K562 (cell line): ENCODE measurements at regions not wholly inside any gene's neighbourhood (a gene's known extent, or its start where the extent isn't known, plus 50 kb on each side); places are given as distances from the start of the nearest gene placed in this dataset.

Source experiments
- ATAC-seq: fragments of 200-7000 bp; cut with Tn5 transposase; 3 replicates; pipeline ENCODE4 v1.9.1; 2020; ENCODE audit warnings: moderate library complexity
- BruUV-seq: library from RNA; stranded (reverse); fragments of 400-500 nt; replicated peaks from 2 replicates; lab custom pipeline; 2021; lab: Mats Ljungman, UMichigan
- CTCF ChIA-PET: fragments of 300-600 bp; formaldehyde crosslinking; extraction: SDS; loops from one replicate; lab custom pipeline; 2021; ENCODE audit warnings: low intra/inter-chr PET ratio; lab: Yijun Ruan, JAX
- POLR2A ChIA-PET: fragments of 300-600, 350-650 bp; sonication (Branson Sonifier 250); formaldehyde crosslinking; extraction: SDS; loops from one replicate; lab custom pipeline; 2021; ENCODE audit warnings: antibody characterized with exemption, inconsistent platforms; lab: Yijun Ruan, JAX
- DNase-seq, 4 experiments: peaks; one replicate each; pipeline versions ENCODE4 v3.0.0 to v3.0.0-alpha.2; 2011 to 2018; ENCODE audit warnings: low spot score in 3 of 4, mixed read lengths in 3 of 4; ENCODE audit errors: extremely low read depth in 1 of 4
- FAIRE-seq: peaks from 2 replicates; lab custom pipeline; 2011; peaks lifted over from hg19 to GRCh38; lab: Jason Lieb, UNC
- H2AFZ ChIP-seq: 2 replicates; pipeline ENCODE4 v1.6.0; 2011; ENCODE audit warnings: low read depth, low read length, control low read depth, inconsistent platforms
- H3K27ac ChIP-seq: fragments of 200-600 bp; 3 replicates; pipeline ENCODE4 v1.8.0; 2011; ENCODE audit warnings: low read depth, mild to moderate bottlenecking, control low read depth, inconsistent platforms, low read length, moderate library complexity, mixed read lengths; ENCODE audit errors: extremely low read depth
- H3K27me3 ChIP-seq, 2 experiments: fragments of 300-600 bp in 1 of 2; 2 replicates in 1 of 2; 3 replicates in 1 of 2; pipeline versions ENCODE4 v1.6.0 to v1.8.0; 2011; ENCODE audit warnings: inconsistent platforms in 2 of 2, low read length in 2 of 2, mild to moderate bottlenecking in 1 of 2, mixed read lengths in 1 of 2, moderate library complexity in 1 of 2; ENCODE audit not compliant: control insufficient read depth in 2 of 2, insufficient read depth in 2 of 2
- H3K36me3 ChIP-seq: fragments of 300-600 bp; 3 replicates; pipeline ENCODE4 v1.8.0; 2011; ENCODE audit warnings: mild to moderate bottlenecking, low read length, inconsistent platforms; ENCODE audit not compliant: control insufficient read depth, insufficient read depth
- H3K4me1 ChIP-seq, 2 experiments: fragments of 200-600 bp in 1 of 2; replicated peaks in 1 of 2; 2 replicates in 1 of 2; 3 replicates in 1 of 2; pipeline versions ENCODE4 v1.5.1 to v1.8.0; 2011; ENCODE audit warnings: inconsistent platforms in 2 of 2, low read length in 2 of 2, mild to moderate bottlenecking in 1 of 2, mixed read lengths in 1 of 2, moderate library complexity in 1 of 2; ENCODE audit not compliant: control insufficient read depth in 2 of 2, insufficient read depth in 2 of 2
- H3K4me2 ChIP-seq: 2 replicates; pipeline ENCODE4 v1.6.1; 2011; ENCODE audit warnings: low read length, control low read depth, inconsistent platforms, mixed read lengths; ENCODE audit not compliant: insufficient read depth
- H3K4me3 ChIP-seq: fragments of 200-600 bp; sonication (generic), shearing (Covaris generic); 2 replicates; pipeline ENCODE4 v1.5.1; 2016; ENCODE audit warnings: control low read depth, inconsistent platforms
- H3K79me2 ChIP-seq: fragments of 200-600 bp; 3 replicates; pipeline ENCODE4 v1.8.0; 2011; ENCODE audit warnings: low read length, inconsistent platforms; ENCODE audit not compliant: control insufficient read depth, insufficient read depth
- H3K9ac ChIP-seq, 2 experiments: 2 replicates each; pipeline versions ENCODE4 v1.6.0 to v1.6.1; 2011; ENCODE audit warnings: low read depth in 2 of 2, low read length in 2 of 2, control low read depth in 1 of 2, inconsistent platforms in 1 of 2, mild to moderate bottlenecking in 1 of 2, mixed read lengths in 1 of 2; ENCODE audit not compliant: insufficient read depth in 1 of 2
- H3K9me1 ChIP-seq: one replicate; pipeline ENCODE4 v1.6.0; 2011; ENCODE audit warnings: inconsistent platforms, mild to moderate bottlenecking, low read length, moderate library complexity; ENCODE audit not compliant: control insufficient read depth, insufficient read depth
- H3K9me3 ChIP-seq: replicated peaks from 2 replicates; pipeline ENCODE4 v1.5.1; 2011; ENCODE audit warnings: low read depth, low read length, inconsistent platforms; ENCODE audit not compliant: control insufficient read depth, insufficient read depth
- H4K20me1 ChIP-seq: replicated peaks from 2 replicates; pipeline ENCODE4 v1.6.1; 2011; ENCODE audit warnings: low read length, inconsistent platforms, mixed read lengths; ENCODE audit not compliant: control insufficient read depth, insufficient read depth
- ARHGAP35 ChIP-seq: fragments of 450-650 bp; IDR thresholded peaks from 2 replicates; pipeline ENCODE4 v1.6.1; 2018; ENCODE audit not compliant: partially characterized antibody
- CREM ChIP-seq: IDR thresholded peaks from 2 replicates; pipeline ENCODE4 v1.6.1; 2014; ENCODE audit warnings: antibody characterized with exemption, low read depth
- GTF2F1 ChIP-seq: IDR thresholded peaks from 2 replicates; pipeline ENCODE4 v1.6.1; 2011; ENCODE audit warnings: low read depth, low read length, improper control_type of control experiment
- HINFP ChIP-seq: fragments of 450-650 bp; conservative IDR thresholded peaks from 2 replicates; pipeline ENCODE4 v1.6.1; 2016; ENCODE audit warnings: missing genetic modification characterization, low read depth, mild to moderate bottlenecking, control low read depth, missing compliant biosample characterization
- HMGN3 ChIP-seq: IDR thresholded peaks from 2 replicates; pipeline ENCODE4 v1.6.1; 2011; ENCODE audit warnings: borderline replicate concordance, low read depth, mild to moderate bottlenecking, mixed read lengths, low read length; ENCODE audit not compliant: insufficient read length; ENCODE audit errors: extremely low read depth
- JUND ChIP-seq, 2 experiments: IDR thresholded peaks; 2 replicates in 1 of 2; 3 replicates in 1 of 2; pipeline ENCODE4 v1.6.1; 2011; ENCODE audit warnings: borderline replicate concordance in 2 of 2, low read depth in 2 of 2, low read length in 2 of 2, improper control_type of control experiment in 1 of 2, missing biosample characterization in 1 of 2, missing genetic modification characterization in 1 of 2, missing genetic modification reagents in 1 of 2
- KLF10 ChIP-seq: fragments of 250-450 bp; sonication (Bioruptor Pico); IDR thresholded peaks from 2 replicates; pipeline ENCODE4 v1.6.1; 2021; ENCODE audit warnings: matching md5 sums
- MCM3 ChIP-seq: fragments of 450-650 bp; IDR thresholded peaks from 2 replicates; pipeline ENCODE4 v1.6.1; 2016
- MTA2 ChIP-seq: fragments of 450-650 bp; IDR thresholded peaks from 2 replicates; pipeline ENCODE4 v1.6.1; 2016; ENCODE audit warnings: low read depth
- SFPQ ChIP-seq: fragments of 200-400 bp; formaldehyde crosslinking; IDR thresholded peaks from 2 replicates; pipeline ENCODE4 v1.6.1; 2017; ENCODE audit warnings: mild to moderate bottlenecking, low read depth, low read length, moderate library complexity
- SMAD3 ChIP-seq: fragments of 450-650 bp; formaldehyde crosslinking; conservative IDR thresholded peaks from 2 replicates; pipeline ENCODE4 v1.4.0; 2020; ENCODE audit warnings: mild to moderate bottlenecking
- SRSF3 ChIP-seq: fragments of 200-400 bp; formaldehyde crosslinking; IDR thresholded peaks from 2 replicates; pipeline ENCODE4 v1.6.1; 2016; ENCODE audit warnings: mild to moderate bottlenecking, low read length, moderate library complexity; ENCODE audit not compliant: insufficient read depth
- ZBTB9 ChIP-seq: fragments of 450-650 bp; formaldehyde crosslinking; IDR thresholded peaks from 2 replicates; pipeline ENCODE4 v1.4.0; 2020; ENCODE audit warnings: mild to moderate bottlenecking, moderate library complexity
- ZNF175 ChIP-seq: fragments of 200-800 bp; sonication (Bioruptor generic); IDR thresholded peaks from 2 replicates; pipeline ENCODE4 v1.6.1; 2016; ENCODE audit warnings: low read depth, mild to moderate bottlenecking, missing genetic modification characterization, missing compliant biosample characterization
- ZNF232 ChIP-seq: sonication (generic); formaldehyde crosslinking; IDR thresholded peaks from 2 replicates; pipeline ENCODE4 v1.8.0; 2022; ENCODE audit warnings: mild to moderate bottlenecking, missing genetic modification reagents
- ZNF239 ChIP-seq: fragments of 250-450 bp; sonication (Bioruptor Pico); IDR thresholded peaks from 2 replicates; pipeline ENCODE4 v1.4.0; 2020; ENCODE audit warnings: mild to moderate bottlenecking
- ZNF639 ChIP-seq, 2 experiments: fragments of 200-800 bp in 1 of 2; sonication (Bioruptor generic) in 1 of 2; sonication (generic) in 1 of 2; formaldehyde crosslinking in 1 of 2; IDR thresholded peaks in 1 of 2; conservative IDR thresholded peaks in 1 of 2; 2 replicates each; pipeline versions ENCODE4 v1.5.0 to v1.6.1; 2016 to 2020; ENCODE audit warnings: missing compliant biosample characterization in 1 of 2, missing genetic modification characterization in 1 of 2, missing genetic modification reagents in 1 of 2
- ZNF780A ChIP-seq: fragments of 250-450 bp; sonication (Bioruptor Pico); IDR thresholded peaks from 2 replicates; pipeline ENCODE4 v1.5.0; 2021; ENCODE audit warnings: mild to moderate bottlenecking
- WGBS: fragments of 100-300 bp; shearing (Covaris generic); methylation state at CpG from one replicate; pipeline ENCODE4 v1.1.6; 2016; ENCODE audit warnings: low coverage, mixed read lengths; ENCODE audit not compliant: insufficient coverage; ENCODE audit errors: missing lambda C conversion rate; 5-methylcytosine and 5-hydroxymethylcytosine counted together
- in situ Hi-C: fragments of 300-500 bp; cut with MboI; formaldehyde crosslinking; loops from 4 replicates; pipeline ENCODE4 v1.15.0; 2018; ENCODE audit warnings: inconsistent platforms, mixed read lengths
- intact Hi-C: fragments of 100-400 bp; cut with micrococcal nuclease; formaldehyde crosslinking; loops from 2 replicates; pipeline ENCODE4 v1.14.2; 2022

- FAIRE-seq, result no peak
- no peaks in the 10 kb centered on the region for H3K27me3 ChIP-seq
- H3K27ac ChIP-seq, result no peak overlapping the region
- ChIA-PET CTCF (no interaction called here), POLR2A (no interaction called here)
- no peak for ATAC-seq
- no peak overlapping the region for H2AFZ ChIP-seq
- WGBS, result 4% methylated on average over 1 of the region's 1 CpG
- intact Hi-C loops (no loop called here), in situ Hi-C loops (no loop called here)
- H3K9me3 ChIP-seq, result no peaks in the 10 kb centered on the region
- no peaks in the 10 kb centered on the region for H3K9me1 ChIP-seq
- peaks cover 0 to 20% of the 10 kb centered on the region in 2 experiments; a peak in 2 of 5 replicates for H3K4me1 ChIP-seq
- no peaks in the 10 kb centered on the region for H4K20me1 ChIP-seq
- BruUV-seq, result no TSS peak
- no peak overlapping the region for H3K9ac ChIP-seq
- H3K36me3 ChIP-seq, result no peaks in the 10 kb centered on the region
- DNase-seq, result no peak
- no peaks in the 10 kb centered on the region for H3K79me2 ChIP-seq
- H3K4me3 ChIP-seq, result no peak overlapping the region
- H3K4me2 ChIP-seq, result no peak overlapping the region
- no peak for TF ChIP-seq MTA2
- TF ChIP-seq HINFP (tag), result no peak
- TF ChIP-seq SFPQ, result no peak
- TF ChIP-seq JUND (IDR thresholded peaks at IDR 0.05; ENCODE audit: borderline replicate concordance, low read depth, low read length), result no peak
- no peak for TF ChIP-seq JUND (tag; IDR thresholded peaks at IDR 0.05; ENCODE audit: borderline replicate concordance, low read depth, low read length)
- no peak for TF ChIP-seq ARHGAP35
- TF ChIP-seq ZNF239, result no peak
- no peak for TF ChIP-seq ZNF639 (CRISPR knock-in tag; conservative IDR thresholded peaks at IDR 0.05 in 1 of 2, IDR thresholded peaks at IDR 0.05 in 1 of 2)
- TF ChIP-seq ZBTB9, result no peak
- TF ChIP-seq ZNF232 (CRISPR knock-in tag), result no peak
- no peak for TF ChIP-seq SRSF3
- TF ChIP-seq HMGN3, result no peak
- no peak for TF ChIP-seq ZNF175 (CRISPR knock-in tag)
- no peak for TF ChIP-seq SMAD3 (CRISPR knock-in tag)
- no peak for TF ChIP-seq ZNF780A (CRISPR knock-in tag)
- no peak for TF ChIP-seq GTF2F1
- no peak for TF ChIP-seq CREM
- no peak for TF ChIP-seq MCM3
- TF ChIP-seq KLF10 (CRISPR knock-in tag), result no peak
Observed at GRCh38 chr1:221989741-221990140, 247.9 kb upstream of the DUSP10 start.
